GM12878 (cell line): ENCODE measurements at regions not wholly inside any gene's neighbourhood (a gene's known extent, or its start where the extent isn't known, plus 50 kb on each side); places are given as distances from the start of the nearest gene placed in this dataset.

ENCODE experiments used
- BACH1 ChIP-seq: fragments of 450-650 bp; IDR thresholded peaks from 2 replicates; pipeline ENCODE4 v1.6.1; 2017; ENCODE audit warnings: mild to moderate bottlenecking, borderline replicate concordance
- CHD2 ChIP-seq: IDR thresholded peaks from 2 replicates; pipeline ENCODE4 v1.6.1; 2011; ENCODE audit warnings: low read depth, low read length, improper control_type of control experiment, borderline replicate concordance
- TF ChIP-seq, protein P1 (sequence below): fragments of 450-650 bp; IDR thresholded peaks from 2 replicates; pipeline ENCODE4 v1.6.1; 2017; ENCODE audit warnings: mild to moderate bottlenecking, moderate library complexity
- TF ChIP-seq, protein P2 (sequence below): fragments of 450-650 bp; IDR thresholded peaks from 2 replicates; pipeline ENCODE4 v1.6.1; 2018; ENCODE audit warnings: mild to moderate bottlenecking, low read depth, moderate library complexity; ENCODE audit not compliant: partially characterized antibody
- TF ChIP-seq, protein P3 (sequence below): IDR thresholded peaks from 2 replicates; pipeline ENCODE4 v1.6.1; 2012; ENCODE audit warnings: improper control_type of control experiment, low read depth, low read length; ENCODE audit not compliant: insufficient replicate concordance

DNA sequence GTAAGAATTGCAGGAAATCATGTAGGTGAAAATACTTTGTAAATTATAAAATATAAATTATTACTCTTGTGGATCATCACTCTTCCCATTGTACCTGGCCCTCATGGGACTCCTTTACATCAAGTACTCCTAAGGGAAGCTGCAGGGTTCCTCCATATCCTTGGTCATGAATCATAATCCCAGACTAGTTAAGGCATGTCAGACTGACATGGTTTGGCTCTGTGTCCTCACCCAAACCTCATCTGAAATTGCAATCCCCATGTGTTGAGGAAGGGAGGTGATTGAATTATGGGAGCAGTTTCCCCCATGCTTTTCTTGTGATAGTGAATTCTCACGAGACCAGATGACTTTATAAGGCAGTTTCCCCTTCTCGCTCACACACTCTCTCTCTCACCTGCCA lies 77.1 kb downstream of the CMPK2 start (continued):
- TF ChIP-seq, protein P1, sequence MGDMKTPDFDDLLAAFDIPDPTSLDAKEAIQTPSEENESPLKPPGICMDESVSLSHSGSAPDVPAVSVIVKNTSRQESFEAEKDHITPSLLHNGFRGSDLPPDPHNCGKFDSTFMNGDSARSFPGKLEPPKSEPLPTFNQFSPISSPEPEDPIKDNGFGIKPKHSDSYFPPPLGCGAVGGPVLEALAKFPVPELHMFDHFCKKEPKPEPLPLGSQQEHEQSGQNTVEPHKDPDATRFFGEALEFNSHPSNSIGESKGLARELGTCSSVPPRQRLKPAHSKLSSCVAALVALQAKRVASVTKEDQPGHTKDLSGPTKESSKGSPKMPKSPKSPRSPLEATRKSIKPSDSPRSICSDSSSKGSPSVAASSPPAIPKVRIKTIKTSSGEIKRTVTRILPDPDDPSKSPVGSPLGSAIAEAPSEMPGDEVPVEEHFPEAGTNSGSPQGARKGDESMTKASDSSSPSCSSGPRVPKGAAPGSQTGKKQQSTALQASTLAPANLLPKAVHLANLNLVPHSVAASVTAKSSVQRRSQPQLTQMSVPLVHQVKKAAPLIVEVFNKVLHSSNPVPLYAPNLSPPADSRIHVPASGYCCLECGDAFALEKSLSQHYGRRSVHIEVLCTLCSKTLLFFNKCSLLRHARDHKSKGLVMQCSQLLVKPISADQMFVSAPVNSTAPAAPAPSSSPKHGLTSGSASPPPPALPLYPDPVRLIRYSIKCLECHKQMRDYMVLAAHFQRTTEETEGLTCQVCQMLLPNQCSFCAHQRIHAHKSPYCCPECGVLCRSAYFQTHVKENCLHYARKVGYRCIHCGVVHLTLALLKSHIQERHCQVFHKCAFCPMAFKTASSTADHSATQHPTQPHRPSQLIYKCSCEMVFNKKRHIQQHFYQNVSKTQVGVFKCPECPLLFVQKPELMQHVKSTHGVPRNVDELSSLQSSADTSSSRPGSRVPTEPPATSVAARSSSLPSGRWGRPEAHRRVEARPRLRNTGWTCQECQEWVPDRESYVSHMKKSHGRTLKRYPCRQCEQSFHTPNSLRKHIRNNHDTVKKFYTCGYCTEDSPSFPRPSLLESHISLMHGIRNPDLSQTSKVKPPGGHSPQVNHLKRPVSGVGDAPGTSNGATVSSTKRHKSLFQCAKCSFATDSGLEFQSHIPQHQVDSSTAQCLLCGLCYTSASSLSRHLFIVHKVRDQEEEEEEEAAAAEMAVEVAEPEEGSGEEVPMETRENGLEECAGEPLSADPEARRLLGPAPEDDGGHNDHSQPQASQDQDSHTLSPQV = no peak
- TF ChIP-seq CHD2 (no peak), BACH1 (no peak)
- TF ChIP-seq, protein P2, sequence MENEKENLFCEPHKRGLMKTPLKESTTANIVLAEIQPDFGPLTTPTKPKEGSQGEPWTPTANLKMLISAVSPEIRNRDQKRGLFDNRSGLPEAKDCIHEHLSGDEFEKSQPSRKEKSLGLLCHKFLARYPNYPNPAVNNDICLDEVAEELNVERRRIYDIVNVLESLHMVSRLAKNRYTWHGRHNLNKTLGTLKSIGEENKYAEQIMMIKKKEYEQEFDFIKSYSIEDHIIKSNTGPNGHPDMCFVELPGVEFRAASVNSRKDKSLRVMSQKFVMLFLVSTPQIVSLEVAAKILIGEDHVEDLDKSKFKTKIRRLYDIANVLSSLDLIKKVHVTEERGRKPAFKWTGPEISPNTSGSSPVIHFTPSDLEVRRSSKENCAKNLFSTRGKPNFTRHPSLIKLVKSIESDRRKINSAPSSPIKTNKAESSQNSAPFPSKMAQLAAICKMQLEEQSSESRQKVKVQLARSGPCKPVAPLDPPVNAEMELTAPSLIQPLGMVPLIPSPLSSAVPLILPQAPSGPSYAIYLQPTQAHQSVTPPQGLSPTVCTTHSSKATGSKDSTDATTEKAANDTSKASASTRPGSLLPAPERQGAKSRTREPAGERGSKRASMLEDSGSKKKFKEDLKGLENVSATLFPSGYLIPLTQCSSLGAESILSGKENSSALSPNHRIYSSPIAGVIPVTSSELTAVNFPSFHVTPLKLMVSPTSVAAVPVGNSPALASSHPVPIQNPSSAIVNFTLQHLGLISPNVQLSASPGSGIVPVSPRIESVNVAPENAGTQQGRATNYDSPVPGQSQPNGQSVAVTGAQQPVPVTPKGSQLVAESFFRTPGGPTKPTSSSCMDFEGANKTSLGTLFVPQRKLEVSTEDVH = no peak
- TF ChIP-seq, protein P3, sequence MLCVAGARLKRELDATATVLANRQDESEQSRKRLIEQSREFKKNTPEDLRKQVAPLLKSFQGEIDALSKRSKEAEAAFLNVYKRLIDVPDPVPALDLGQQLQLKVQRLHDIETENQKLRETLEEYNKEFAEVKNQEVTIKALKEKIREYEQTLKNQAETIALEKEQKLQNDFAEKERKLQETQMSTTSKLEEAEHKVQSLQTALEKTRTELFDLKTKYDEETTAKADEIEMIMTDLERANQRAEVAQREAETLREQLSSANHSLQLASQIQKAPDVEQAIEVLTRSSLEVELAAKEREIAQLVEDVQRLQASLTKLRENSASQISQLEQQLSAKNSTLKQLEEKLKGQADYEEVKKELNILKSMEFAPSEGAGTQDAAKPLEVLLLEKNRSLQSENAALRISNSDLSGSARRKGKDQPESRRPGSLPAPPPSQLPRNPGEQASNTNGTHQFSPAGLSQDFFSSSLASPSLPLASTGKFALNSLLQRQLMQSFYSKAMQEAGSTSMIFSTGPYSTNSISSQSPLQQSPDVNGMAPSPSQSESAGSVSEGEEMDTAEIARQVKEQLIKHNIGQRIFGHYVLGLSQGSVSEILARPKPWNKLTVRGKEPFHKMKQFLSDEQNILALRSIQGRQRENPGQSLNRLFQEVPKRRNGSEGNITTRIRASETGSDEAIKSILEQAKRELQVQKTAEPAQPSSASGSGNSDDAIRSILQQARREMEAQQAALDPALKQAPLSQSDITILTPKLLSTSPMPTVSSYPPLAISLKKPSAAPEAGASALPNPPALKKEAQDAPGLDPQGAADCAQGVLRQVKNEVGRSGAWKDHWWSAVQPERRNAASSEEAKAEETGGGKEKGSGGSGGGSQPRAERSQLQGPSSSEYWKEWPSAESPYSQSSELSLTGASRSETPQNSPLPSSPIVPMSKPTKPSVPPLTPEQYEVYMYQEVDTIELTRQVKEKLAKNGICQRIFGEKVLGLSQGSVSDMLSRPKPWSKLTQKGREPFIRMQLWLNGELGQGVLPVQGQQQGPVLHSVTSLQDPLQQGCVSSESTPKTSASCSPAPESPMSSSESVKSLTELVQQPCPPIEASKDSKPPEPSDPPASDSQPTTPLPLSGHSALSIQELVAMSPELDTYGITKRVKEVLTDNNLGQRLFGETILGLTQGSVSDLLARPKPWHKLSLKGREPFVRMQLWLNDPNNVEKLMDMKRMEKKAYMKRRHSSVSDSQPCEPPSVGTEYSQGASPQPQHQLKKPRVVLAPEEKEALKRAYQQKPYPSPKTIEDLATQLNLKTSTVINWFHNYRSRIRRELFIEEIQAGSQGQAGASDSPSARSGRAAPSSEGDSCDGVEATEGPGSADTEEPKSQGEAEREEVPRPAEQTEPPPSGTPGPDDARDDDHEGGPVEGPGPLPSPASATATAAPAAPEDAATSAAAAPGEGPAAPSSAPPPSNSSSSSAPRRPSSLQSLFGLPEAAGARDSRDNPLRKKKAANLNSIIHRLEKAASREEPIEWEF = no peak
- TF ChIP-seq, all 136 proteins: peak for 0
